Sciatic nerve (tissue), 2 donors: ENCODE measurements at regions not wholly inside any gene's neighbourhood (a gene's known extent, or its start where the extent isn't known, plus 50 kb on each side); places are given as distances from the start of the nearest gene placed in this dataset.
A peak's percentile ranks its signal among the peaks of the same experiment; 100 is the strongest.

Source experiments
- ATAC-seq: fragments of 200-7000 bp; cut with Tn5 transposase; one replicate; pipeline ENCODE4 v1.9.1; 2020; ENCODE audit warnings: mild to moderate bottlenecking, moderate library complexity
- DNase-seq: peaks from one replicate; pipeline ENCODE4 v3.0.0-alpha.2; 2020; ENCODE audit warnings: low spot score
- intact Hi-C: fragments of 100-400 bp; cut with DNase I; formaldehyde crosslinking; loops from one replicate; pipeline ENCODE4 v1.14.2; 2022
- donor health status: DM: no; HTN: no; CAD: no.
- donor health status: DM: no; HTN: no; CAD: no.

DNA sequence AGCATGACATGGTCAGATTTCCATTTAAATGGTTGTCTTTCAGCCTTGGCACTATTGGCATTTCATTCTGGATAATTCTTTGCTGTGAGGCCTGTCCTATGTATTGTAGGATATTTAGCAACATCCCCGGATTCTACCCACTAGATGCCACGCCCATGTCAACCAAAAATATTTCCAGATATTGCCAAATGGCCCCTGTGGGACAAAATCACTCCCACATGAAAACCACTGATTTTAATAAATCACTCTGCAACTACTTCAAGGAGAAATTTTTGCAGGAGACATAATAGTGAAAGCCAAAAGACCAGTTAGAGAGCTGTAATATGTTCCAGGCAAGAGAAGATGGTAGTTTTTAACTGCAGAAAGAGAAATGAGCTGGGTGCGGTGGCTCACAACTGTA lies 55.9 kb upstream of the RARB start:
- intact Hi-C loops: no loop called here
- ATAC-seq (peak; percentile 86), DNase-seq (no peak)

DNA sequence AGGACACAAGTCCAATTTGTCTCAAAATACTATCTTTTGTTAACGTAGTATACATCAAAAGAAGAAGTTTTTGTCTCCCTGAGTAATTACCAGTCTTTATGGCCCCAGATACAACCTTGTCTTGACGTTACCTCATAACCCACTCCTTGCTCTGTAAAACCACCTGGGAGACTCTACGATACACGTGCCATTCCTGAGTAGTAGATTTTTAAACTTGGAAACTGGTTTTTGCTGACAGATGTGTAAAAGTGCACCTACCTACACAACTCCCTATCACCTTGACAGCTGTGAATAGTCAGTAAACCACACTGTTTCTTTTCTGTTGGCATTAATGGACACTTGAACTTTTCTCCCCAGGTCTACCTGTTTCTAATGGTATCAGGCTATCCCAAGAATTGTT lies 51.7 kb upstream of the RARB start:
- DNase-seq: no peak
- ATAC-seq: no peak
- intact Hi-C loops: no loop called here

DNA sequence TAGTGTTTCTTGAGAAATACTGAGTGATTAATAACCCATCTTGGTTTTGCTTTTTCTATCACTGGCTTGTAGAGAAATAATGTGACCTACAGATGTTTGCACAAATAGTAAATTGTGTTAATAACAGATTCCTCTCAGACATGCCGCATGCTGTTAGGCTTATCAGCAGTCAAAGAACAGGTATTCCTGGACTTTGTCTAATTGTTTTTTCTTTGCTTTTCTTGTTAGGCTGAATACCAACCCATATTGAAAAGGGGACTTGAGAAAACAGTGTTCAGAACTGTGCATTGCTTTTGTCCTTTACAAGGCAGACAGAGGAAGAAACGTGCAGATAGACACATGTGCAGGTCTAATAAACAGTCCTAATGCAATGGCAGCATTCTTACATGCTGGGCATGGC lies 51.0 kb upstream of the RARB start:
- ATAC-seq: no peak
- no peak for DNase-seq
- intact Hi-C loops: no loop called here
